A549 (cell line): ENCODE measurements at regions not wholly inside any gene's neighbourhood (a gene's known extent, or its start where the extent isn't known, plus 50 kb on each side); places are given as distances from the start of the nearest gene placed in this dataset.

ENCODE experiments used
- BHLHE40 ChIP-seq: IDR thresholded peaks from 2 replicates; pipeline ENCODE4 v1.6.1; 2012; ENCODE audit warnings: low read depth, low read length, inconsistent platforms
- CBX2 ChIP-seq: fragments of 200-600 bp; sonication (generic); IDR thresholded peaks from 2 replicates; pipeline ENCODE4 v1.6.1; 2016; ENCODE audit warnings: low read depth, mild to moderate bottlenecking, borderline replicate concordance
- CEBPB ChIP-seq, 2 experiments: fragments of >200 bp in 1 of 2; sonication (Bioruptor Twin) in 1 of 2; formaldehyde crosslinking in 1 of 2; IDR thresholded peaks; 2 replicates each; pipeline ENCODE4 v1.6.1; 2012 to 2016
- CHD4 ChIP-seq: fragments of 200-600 bp; sonication (generic); IDR thresholded peaks from 2 replicates; pipeline ENCODE4 v1.6.1; 2016; ENCODE audit warnings: antibody characterized with exemption, mild to moderate bottlenecking, borderline replicate concordance
- CTCF ChIP-seq: fragments of >200 bp; sonication (Bioruptor Twin); formaldehyde crosslinking; IDR thresholded peaks from 3 replicates; pipeline ENCODE4 v1.5.1; 2016
- HOXB13 ChIP-seq: fragments of 250-450 bp; sonication (Bioruptor Pico); IDR thresholded peaks from 2 replicates; pipeline ENCODE4 v1.5.0; 2020; ENCODE audit warnings: low read depth, mild to moderate bottlenecking, moderate library complexity
- MAX ChIP-seq: IDR thresholded peaks from 2 replicates; pipeline ENCODE4 v1.6.1; 2012
- MYC ChIP-seq: IDR thresholded peaks from 2 replicates; pipeline ENCODE4 v1.6.1; 2012; ENCODE audit warnings: mild to moderate bottlenecking, inconsistent platforms, low read length, improper control_type of control experiment, borderline replicate concordance
- POLR2A ChIP-seq: IDR thresholded peaks from 2 replicates; pipeline ENCODE4 v1.6.1; 2012; ENCODE audit warnings: mild to moderate bottlenecking, low read length
- RAD21 ChIP-seq, 2 experiments: fragments of >200 bp in 1 of 2; sonication (Bioruptor Twin) in 1 of 2; formaldehyde crosslinking in 1 of 2; IDR thresholded peaks in 1 of 2; conservative IDR thresholded peaks in 1 of 2; 2 replicates in 1 of 2; 3 replicates in 1 of 2; pipeline ENCODE4 v1.6.1; 2012 to 2018; ENCODE audit warnings: inconsistent platforms in 1 of 2
- RCOR1 ChIP-seq: fragments of 150-350 bp; IDR thresholded peaks from 2 replicates; pipeline ENCODE4 v1.6.1; 2014; ENCODE audit warnings: antibody characterized with exemption, low read length, low read depth
- ZFP36 ChIP-seq: fragments of 450-650 bp; IDR thresholded peaks from 2 replicates; pipeline ENCODE4 v1.6.1; 2014; ENCODE audit warnings: borderline replicate concordance; ENCODE audit not compliant: partially characterized antibody
- TF ChIP-seq, protein P1 (sequence below): fragments of 200-600 bp; sonication (generic); IDR thresholded peaks from 2 replicates; pipeline ENCODE4 v1.6.1; 2016; ENCODE audit warnings: antibody characterized with exemption, mild to moderate bottlenecking, moderate library complexity
- TF ChIP-seq, protein P2 (sequence below): fragments of 150-350 bp; IDR thresholded peaks from 2 replicates; pipeline ENCODE4 v1.6.1; 2014; ENCODE audit warnings: low read depth, mild to moderate bottlenecking, low read length

GRCh38 chr18:39574897-39575296 lies 2009.3 kb upstream of the CELF4 start:
- TF ChIP-seq CTCF (no peak), MAX (no peak), CEBPB (IDR thresholded peaks at IDR 0.05) (no peak), MYC (no peak), CHD4 (no peak), CBX2 (no peak), RAD21 (conservative IDR thresholded peaks at IDR 0.05 in 1 of 2, IDR thresholded peaks at IDR 0.05 in 1 of 2) (no peak), ZFP36 (no peak), RCOR1 (no peak), POLR2A (no peak), BHLHE40 (no peak), HOXB13 (CRISPR knock-in tag) (no peak)
- TF ChIP-seq, protein P1, sequence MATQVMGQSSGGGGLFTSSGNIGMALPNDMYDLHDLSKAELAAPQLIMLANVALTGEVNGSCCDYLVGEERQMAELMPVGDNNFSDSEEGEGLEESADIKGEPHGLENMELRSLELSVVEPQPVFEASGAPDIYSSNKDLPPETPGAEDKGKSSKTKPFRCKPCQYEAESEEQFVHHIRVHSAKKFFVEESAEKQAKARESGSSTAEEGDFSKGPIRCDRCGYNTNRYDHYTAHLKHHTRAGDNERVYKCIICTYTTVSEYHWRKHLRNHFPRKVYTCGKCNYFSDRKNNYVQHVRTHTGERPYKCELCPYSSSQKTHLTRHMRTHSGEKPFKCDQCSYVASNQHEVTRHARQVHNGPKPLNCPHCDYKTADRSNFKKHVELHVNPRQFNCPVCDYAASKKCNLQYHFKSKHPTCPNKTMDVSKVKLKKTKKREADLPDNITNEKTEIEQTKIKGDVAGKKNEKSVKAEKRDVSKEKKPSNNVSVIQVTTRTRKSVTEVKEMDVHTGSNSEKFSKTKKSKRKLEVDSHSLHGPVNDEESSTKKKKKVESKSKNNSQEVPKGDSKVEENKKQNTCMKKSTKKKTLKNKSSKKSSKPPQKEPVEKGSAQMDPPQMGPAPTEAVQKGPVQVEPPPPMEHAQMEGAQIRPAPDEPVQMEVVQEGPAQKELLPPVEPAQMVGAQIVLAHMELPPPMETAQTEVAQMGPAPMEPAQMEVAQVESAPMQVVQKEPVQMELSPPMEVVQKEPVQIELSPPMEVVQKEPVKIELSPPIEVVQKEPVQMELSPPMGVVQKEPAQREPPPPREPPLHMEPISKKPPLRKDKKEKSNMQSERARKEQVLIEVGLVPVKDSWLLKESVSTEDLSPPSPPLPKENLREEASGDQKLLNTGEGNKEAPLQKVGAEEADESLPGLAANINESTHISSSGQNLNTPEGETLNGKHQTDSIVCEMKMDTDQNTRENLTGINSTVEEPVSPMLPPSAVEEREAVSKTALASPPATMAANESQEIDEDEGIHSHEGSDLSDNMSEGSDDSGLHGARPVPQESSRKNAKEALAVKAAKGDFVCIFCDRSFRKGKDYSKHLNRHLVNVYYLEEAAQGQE, result no peak
- TF ChIP-seq, protein P2, sequence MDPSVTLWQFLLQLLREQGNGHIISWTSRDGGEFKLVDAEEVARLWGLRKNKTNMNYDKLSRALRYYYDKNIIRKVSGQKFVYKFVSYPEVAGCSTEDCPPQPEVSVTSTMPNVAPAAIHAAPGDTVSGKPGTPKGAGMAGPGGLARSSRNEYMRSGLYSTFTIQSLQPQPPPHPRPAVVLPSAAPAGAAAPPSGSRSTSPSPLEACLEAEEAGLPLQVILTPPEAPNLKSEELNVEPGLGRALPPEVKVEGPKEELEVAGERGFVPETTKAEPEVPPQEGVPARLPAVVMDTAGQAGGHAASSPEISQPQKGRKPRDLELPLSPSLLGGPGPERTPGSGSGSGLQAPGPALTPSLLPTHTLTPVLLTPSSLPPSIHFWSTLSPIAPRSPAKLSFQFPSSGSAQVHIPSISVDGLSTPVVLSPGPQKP, result no peak
